ENCODE measurements at regions not wholly inside any gene's neighbourhood (a gene's known extent, or its start where the extent isn't known, plus 50 kb on each side); places are given as distances from the start of the nearest gene placed in this dataset.
A peak's percentile ranks its signal among the peaks of the same experiment; 100 is the strongest.

- Histone ChIP-seq H3K27ac (peak overlapping the region; percentile 59 to 74), H3K36me3 (ENCODE audit: low read depth, missing control alignments) (no peaks in the 10 kb centered on the region), H3K27me3 (no peaks in the 10 kb centered on the region), H3K9me3 (no peaks in the 10 kb centered on the region), H3K4me3 (no peak overlapping the region), H3K4me1 (peaks cover 92% of the 10 kb centered on the region)
- DNase-seq = no peak
- intact Hi-C loops (cut with DNase I; ENCODE audit: low total_unique reads) = no loop called here
- 92 to 93% methylated on average over 12 of the region's 12 CpGs for WGBS, 2 donors
- no peak for TF ChIP-seq CTCF (IDR thresholded peaks at IDR 0.05)
- TF ChIP-seq POLR2A (IDR thresholded peaks at IDR 0.05) = no peak
Observed at GRCh38 chr16:85367485-85367884, 245.6 kb upstream of the GSE1 start.

DNA sequence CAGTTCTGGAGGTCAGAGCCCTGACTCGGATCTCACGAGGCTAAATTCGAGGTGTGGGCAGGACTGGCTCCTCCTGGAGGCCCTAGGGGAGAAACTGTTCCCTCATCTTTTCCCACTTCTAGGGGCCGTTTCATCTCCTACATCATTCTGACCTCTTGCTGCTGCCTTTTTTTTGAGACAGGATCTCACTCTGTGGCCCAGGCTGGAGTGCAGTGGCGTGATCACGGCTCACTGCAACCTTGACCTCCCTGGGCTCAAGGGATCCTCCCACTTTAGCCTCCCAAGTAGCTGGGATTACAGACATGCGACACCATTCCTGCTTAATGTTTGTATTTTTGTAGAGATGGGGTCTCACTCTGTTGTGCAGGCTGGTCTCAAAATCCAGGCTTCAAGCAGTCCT is 244.1 kb upstream of the GSE1 start:
- no peak for TF ChIP-seq POLR2A (IDR thresholded peaks at IDR 0.05)
- TF ChIP-seq CTCF (IDR thresholded peaks at IDR 0.05) = no peak
- Histone ChIP-seq H3K4me3 (no peak overlapping the region), H3K4me1 (peaks cover 80% of the 10 kb centered on the region), H3K9me3 (no peaks in the 10 kb centered on the region), H3K27me3 (no peaks in the 10 kb centered on the region), H3K27ac (peak overlapping the region; percentile 59 to 74), H3K36me3 (ENCODE audit: low read depth, missing control alignments) (no peaks in the 10 kb centered on the region)
- WGBS, 2 donors = 34 to 39% methylated on average over 7 of the region's 7 CpGs
- intact Hi-C loops (cut with DNase I; ENCODE audit: low total_unique reads) = no loop called here
- DNase-seq = no peak

DNA sequence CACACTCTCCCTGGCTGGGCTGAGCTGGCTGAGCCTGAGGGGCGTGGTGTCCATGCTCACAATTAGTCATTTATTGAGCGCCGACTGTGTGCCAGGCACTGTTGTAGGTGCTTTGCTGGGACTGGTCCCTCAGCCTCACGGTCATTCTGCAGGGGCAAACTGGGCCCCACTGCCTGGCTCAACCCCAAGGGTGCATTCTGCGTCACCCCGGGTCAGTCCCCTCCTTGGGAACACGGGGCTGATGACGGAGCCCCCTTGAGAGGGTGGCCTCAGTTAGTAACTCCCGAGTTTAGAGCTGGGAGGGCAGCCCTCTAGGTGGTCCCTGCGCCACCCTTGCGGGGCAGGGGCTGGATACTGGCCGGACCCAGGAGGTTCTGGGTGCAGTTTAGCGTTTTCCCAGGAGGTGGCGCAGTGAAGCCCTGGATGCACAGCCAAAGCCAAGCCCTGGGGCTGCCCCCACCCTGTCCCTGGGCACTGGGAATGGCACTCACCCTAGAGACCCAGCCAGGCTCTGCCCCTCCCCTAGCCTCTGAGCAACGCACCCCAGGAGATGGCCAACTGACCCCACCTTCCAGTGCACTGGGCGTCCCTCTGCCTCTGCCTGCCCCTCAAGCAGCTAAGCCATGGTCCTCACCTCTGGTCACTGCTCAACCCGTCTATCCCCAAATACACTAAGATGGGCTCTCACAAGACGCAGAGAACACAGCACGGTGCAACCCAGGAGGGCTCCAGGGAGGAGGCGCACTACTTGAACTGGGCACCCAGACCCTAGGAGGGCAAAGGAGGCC is 243.2 kb upstream of the GSE1 start:
- Histone ChIP-seq H3K4me3 (no peak overlapping the region), H3K27ac (peak overlapping the region; percentile 59 to 61), H3K9me3 (no peaks in the 10 kb centered on the region), H3K4me1 (peaks cover 80% of the 10 kb centered on the region), H3K36me3 (ENCODE audit: low read depth, missing control alignments) (no peaks in the 10 kb centered on the region), H3K27me3 (no peaks in the 10 kb centered on the region)
- 56 to 80% methylated on average over 5 to 20 of the region's 20 CpGs for WGBS, 2 donors
- intact Hi-C loops (cut with DNase I; ENCODE audit: low total_unique reads) = no loop called here
- DNase-seq = peak; percentile 79
- no peak for TF ChIP-seq POLR2A (IDR thresholded peaks at IDR 0.05)
- peak; percentile 31 to 76 (median 73) for TF ChIP-seq CTCF (IDR thresholded peaks at IDR 0.05)

GRCh38 chr16:85370543-85370880 is 242.6 kb upstream of the GSE1 start:
- no peak for TF ChIP-seq POLR2A (IDR thresholded peaks at IDR 0.05)
- no peak for TF ChIP-seq CTCF (IDR thresholded peaks at IDR 0.05)
- peak overlapping the region; percentile 59 to 61 for H3K27ac ChIP-seq
- intact Hi-C loops (cut with DNase I; ENCODE audit: low total_unique reads) = no loop called here
- H3K27me3 ChIP-seq = no peaks in the 10 kb centered on the region
- DNase-seq = no peak
- H3K36me3 ChIP-seq (ENCODE audit: low read depth, missing control alignments) = no peaks in the 10 kb centered on the region
- peaks cover 80% of the 10 kb centered on the region for H3K4me1 ChIP-seq
- H3K9me3 ChIP-seq = no peaks in the 10 kb centered on the region
- 57 to 60% methylated on average over 1 to 6 of the region's 6 CpGs for WGBS, 2 donors
- H3K4me3 ChIP-seq = no peak overlapping the region
